Type B pancreatic cell (in vitro differentiated cells): ENCODE measurements at regions not wholly inside any gene's neighbourhood (a gene's known extent, or its start where the extent isn't known, plus 50 kb on each side); places are given as distances from the start of the nearest gene placed in this dataset.
A peak's percentile ranks its signal among the peaks of the same experiment; 100 is the strongest.

Experiments used
- DNase-seq: peaks from one replicate; pipeline ENCODE4 v3.0.0; 2021; ENCODE audit warnings: mixed read lengths; ENCODE audit not compliant: unreplicated experiment; ENCODE audit errors: extremely low spot score
- H3K27ac Mint-ChIP-seq: 2 replicates; pipeline ENCODE4 v1.8.0; 2021; ENCODE audit warnings: mild to moderate bottlenecking, mixed read lengths
- H3K27me3 Mint-ChIP-seq: 2 replicates; pipeline ENCODE4 v1.8.0; 2021; ENCODE audit warnings: mixed read lengths
- H3K36me3 Mint-ChIP-seq: 2 replicates; pipeline ENCODE4 v1.8.0; 2021; ENCODE audit warnings: mixed read lengths
- H3K4me1 Mint-ChIP-seq: one replicate; pipeline ENCODE4 v1.8.0; 2021; ENCODE audit warnings: mixed read lengths; ENCODE audit not compliant: unreplicated experiment
- H3K4me3 Mint-ChIP-seq: 2 replicates; pipeline ENCODE4 v1.8.0; 2021; ENCODE audit warnings: mild to moderate bottlenecking, mixed read lengths
- H3K9me3 Mint-ChIP-seq: 2 replicates; pipeline ENCODE4 v1.8.0; 2021; ENCODE audit warnings: mixed read lengths
- TF ChIP-seq, protein P1 (sequence below): fragments of 200-600 bp; sonication (generic); conservative IDR thresholded peaks from 2 replicates; pipeline ENCODE4 v1.5.0; 2021; ENCODE audit warnings: antibody characterized with exemption, mild to moderate bottlenecking

- TF ChIP-seq, protein P1, sequence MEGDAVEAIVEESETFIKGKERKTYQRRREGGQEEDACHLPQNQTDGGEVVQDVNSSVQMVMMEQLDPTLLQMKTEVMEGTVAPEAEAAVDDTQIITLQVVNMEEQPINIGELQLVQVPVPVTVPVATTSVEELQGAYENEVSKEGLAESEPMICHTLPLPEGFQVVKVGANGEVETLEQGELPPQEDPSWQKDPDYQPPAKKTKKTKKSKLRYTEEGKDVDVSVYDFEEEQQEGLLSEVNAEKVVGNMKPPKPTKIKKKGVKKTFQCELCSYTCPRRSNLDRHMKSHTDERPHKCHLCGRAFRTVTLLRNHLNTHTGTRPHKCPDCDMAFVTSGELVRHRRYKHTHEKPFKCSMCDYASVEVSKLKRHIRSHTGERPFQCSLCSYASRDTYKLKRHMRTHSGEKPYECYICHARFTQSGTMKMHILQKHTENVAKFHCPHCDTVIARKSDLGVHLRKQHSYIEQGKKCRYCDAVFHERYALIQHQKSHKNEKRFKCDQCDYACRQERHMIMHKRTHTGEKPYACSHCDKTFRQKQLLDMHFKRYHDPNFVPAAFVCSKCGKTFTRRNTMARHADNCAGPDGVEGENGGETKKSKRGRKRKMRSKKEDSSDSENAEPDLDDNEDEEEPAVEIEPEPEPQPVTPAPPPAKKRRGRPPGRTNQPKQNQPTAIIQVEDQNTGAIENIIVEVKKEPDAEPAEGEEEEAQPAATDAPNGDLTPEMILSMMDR = no peak
- H3K4me3 Mint-ChIP-seq = peak overlapping the region; percentile 40
- H3K4me1 Mint-ChIP-seq = peaks cover 45% of the 10 kb centered on the region
- no peak for DNase-seq
- H3K9me3 Mint-ChIP-seq = peaks cover 4% of the 10 kb centered on the region
- H3K36me3 Mint-ChIP-seq = no peaks in the 10 kb centered on the region
- no peaks in the 10 kb centered on the region for H3K27me3 Mint-ChIP-seq
- peak overlapping the region; percentile 66 for H3K27ac Mint-ChIP-seq
Measured at GRCh38 chr2:43074052-43074451, 152.4 kb downstream of the ZFP36L2 start.

DNA sequence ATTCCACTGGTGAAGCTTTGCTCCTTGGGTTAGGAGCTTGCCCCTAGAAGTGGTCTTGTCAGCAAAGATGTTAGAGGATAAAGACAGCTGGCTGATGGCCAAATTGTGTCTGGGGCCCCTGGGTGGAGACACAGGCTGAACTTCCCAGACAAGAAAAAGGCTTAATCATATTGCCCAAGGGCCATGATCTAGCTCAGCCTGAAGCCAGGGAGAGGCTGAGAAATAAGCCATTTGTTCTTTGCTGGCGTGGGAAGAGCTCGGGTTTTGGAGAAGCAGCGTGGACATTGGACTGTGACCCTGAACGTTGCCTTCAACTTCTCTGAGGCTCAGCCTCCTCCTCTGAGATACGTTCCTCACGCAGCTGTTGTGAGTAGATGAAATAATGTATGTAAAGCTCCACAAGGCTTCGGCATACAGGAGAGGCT is 153.0 kb downstream of the ZFP36L2 start:
- DNase-seq = no peak
- Mint-ChIP-seq H3K27me3 (no peaks in the 10 kb centered on the region), H3K9me3 (peaks cover 4% of the 10 kb centered on the region), H3K27ac (peak overlapping the region; percentile 66), H3K4me3 (peak overlapping the region; percentile 40), H3K36me3 (no peaks in the 10 kb centered on the region), H3K4me1 (peaks cover 49% of the 10 kb centered on the region)
- TF ChIP-seq, protein P1 = no peak

- DNase-seq = no peak
- H3K4me3 Mint-ChIP-seq = peak overlapping the region; percentile 28
- no peaks in the 10 kb centered on the region for H3K36me3 Mint-ChIP-seq
- peaks cover 4% of the 10 kb centered on the region for H3K9me3 Mint-ChIP-seq
- H3K4me1 Mint-ChIP-seq = peaks cover 48% of the 10 kb centered on the region
- TF ChIP-seq, protein P1 = no peak
- H3K27me3 Mint-ChIP-seq = no peaks in the 10 kb centered on the region
- H3K27ac Mint-ChIP-seq = peak overlapping the region; percentile 52
Measured at GRCh38 chr2:43071599-43072550, 154.5 kb downstream of the ZFP36L2 start.

- H3K27me3 Mint-ChIP-seq = no peaks in the 10 kb centered on the region
- H3K27ac Mint-ChIP-seq = peak overlapping the region; percentile 52
- TF ChIP-seq, protein P1 = no peak
- peaks cover 4% of the 10 kb centered on the region for H3K9me3 Mint-ChIP-seq
- H3K36me3 Mint-ChIP-seq = no peaks in the 10 kb centered on the region
- H3K4me1 Mint-ChIP-seq = peaks cover 48% of the 10 kb centered on the region
- no peak overlapping the region for H3K4me3 Mint-ChIP-seq
- no peak for DNase-seq
Measured at GRCh38 chr2:43070676-43071502, 155.5 kb downstream of the ZFP36L2 start.

GRCh38 chr2:43070030-43070429 is 156.4 kb downstream of the ZFP36L2 start:
- Mint-ChIP-seq H3K36me3 (no peaks in the 10 kb centered on the region), H3K4me3 (no peak overlapping the region), H3K27me3 (no peaks in the 10 kb centered on the region), H3K9me3 (peaks cover 4% of the 10 kb centered on the region), H3K4me1 (peaks cover 48% of the 10 kb centered on the region), H3K27ac (no peak overlapping the region)
- TF ChIP-seq, protein P1 = no peak
- DNase-seq = no peak
